WTC11 (cell line): ENCODE measurements at regions not wholly inside any gene's neighbourhood (a gene's known extent, or its start where the extent isn't known, plus 50 kb on each side); places are given as distances from the start of the nearest gene placed in this dataset.

ENCODE experiments used
- ATAC-seq: fragments of 200-7000 bp; cut with Tn5 transposase; 2 replicates; pipeline ENCODE4 v1.10.0; 2021; ENCODE audit warnings: mild to moderate bottlenecking, moderate library complexity
- CTCF ChIA-PET: fragments of 300-600 bp; sonication (Branson Sonifier 250); formaldehyde crosslinking; loops from one replicate; lab custom pipeline; 2021; ENCODE audit warnings: antibody characterized with exemption; lab: Charles Lee
- POLR2A ChIA-PET: fragments of 350-600 bp; sonication (Branson Sonifier 250); formaldehyde crosslinking; loops from one replicate; lab custom pipeline; 2021; ENCODE audit warnings: antibody characterized with exemption; lab: Charles Lee
- DNase-seq: peaks from one replicate; pipeline ENCODE4 v3.0.0; 2021; ENCODE audit warnings: low spot score
- H3K27ac Mint-ChIP-seq: 2 replicates; pipeline ENCODE4 v1.8.0; 2021; ENCODE audit warnings: mixed read lengths
- H3K27me3 Mint-ChIP-seq: 2 replicates; pipeline ENCODE4 v1.8.0; 2021; ENCODE audit warnings: low read depth, mild to moderate bottlenecking, moderate library complexity, mixed read lengths
- H3K36me3 Mint-ChIP-seq: 2 replicates; pipeline ENCODE4 v1.8.0; 2021; ENCODE audit warnings: mixed read lengths
- H3K4me1 Mint-ChIP-seq: 2 replicates; pipeline ENCODE4 v1.8.0; 2022; ENCODE audit warnings: mixed read lengths
- H3K4me3 Mint-ChIP-seq: 2 replicates; pipeline ENCODE4 v1.8.0; 2021; ENCODE audit warnings: mild to moderate bottlenecking, moderate library complexity, mixed read lengths
- H3K9me3 Mint-ChIP-seq: 2 replicates; pipeline ENCODE4 v1.8.0; 2021; ENCODE audit warnings: mixed read lengths
- CREB1 ChIP-seq: sonication (generic); formaldehyde crosslinking; IDR thresholded peaks from 2 replicates; pipeline ENCODE4 v1.8.0; 2023; ENCODE audit warnings: mild to moderate bottlenecking, missing genetic modification reagents
- ETV6 ChIP-seq: sonication (generic); formaldehyde crosslinking; IDR thresholded peaks from 2 replicates; pipeline ENCODE4 v1.8.1; 2022; ENCODE audit warnings: mild to moderate bottlenecking, missing genetic modification reagents
- GTF2I ChIP-seq: fragments of 250-450 bp; sonication (Bioruptor Pico); conservative IDR thresholded peaks from 2 replicates; pipeline ENCODE4 v1.4.0; 2021; ENCODE audit warnings: mild to moderate bottlenecking
- NR1H2 ChIP-seq: sonication (generic); formaldehyde crosslinking; IDR thresholded peaks from 2 replicates; pipeline ENCODE4 v1.9.0; 2021; ENCODE audit warnings: mild to moderate bottlenecking, moderate library complexity, missing genetic modification reagents
- OVOL2 ChIP-seq: fragments of 250-450 bp; sonication (Bioruptor Pico); IDR thresholded peaks from 2 replicates; pipeline ENCODE4 v1.9.0; 2021; ENCODE audit warnings: mild to moderate bottlenecking, borderline replicate concordance
- PRRX2 ChIP-seq: fragments of 250-450 bp; sonication (Bioruptor Pico); IDR thresholded peaks from 2 replicates; pipeline ENCODE4 v1.8.0; 2021; ENCODE audit warnings: mild to moderate bottlenecking
- RELA ChIP-seq: sonication (generic); formaldehyde crosslinking; IDR thresholded peaks from 2 replicates; pipeline ENCODE4 v1.8.1; 2022; ENCODE audit warnings: missing genetic modification reagents, mild to moderate bottlenecking, borderline replicate concordance
- SMAD4 ChIP-seq: sonication (generic); formaldehyde crosslinking; IDR thresholded peaks from 2 replicates; pipeline ENCODE4 v1.8.0; 2022; ENCODE audit warnings: mild to moderate bottlenecking, missing genetic modification reagents
- TP53 ChIP-seq: sonication (generic); formaldehyde crosslinking; IDR thresholded peaks from 2 replicates; pipeline ENCODE4 v1.8.1; 2023; ENCODE audit warnings: mild to moderate bottlenecking, missing genetic modification reagents
- ZNF121 ChIP-seq: sonication (generic); formaldehyde crosslinking; IDR thresholded peaks from 2 replicates; pipeline ENCODE4 v1.8.0; 2023; ENCODE audit warnings: missing genetic modification reagents
- ZNF423 ChIP-seq: fragments of 250-450 bp; sonication (Bioruptor Pico); IDR thresholded peaks from 2 replicates; pipeline ENCODE4 v2.1.2; 2022; ENCODE audit warnings: mild to moderate bottlenecking, moderate library complexity
- TF ChIP-seq, protein P1 (sequence below): sonication (generic); formaldehyde crosslinking; IDR thresholded peaks from 2 replicates; pipeline ENCODE4 v1.8.0; 2022; ENCODE audit warnings: missing genetic modification reagents
- TF ChIP-seq, protein P2 (sequence below): sonication (generic); formaldehyde crosslinking; IDR thresholded peaks from 2 replicates; pipeline ENCODE4 v1.8.0; 2023; ENCODE audit warnings: missing genetic modification reagents
- TF ChIP-seq, protein P3 (sequence below): sonication (generic); formaldehyde crosslinking; IDR thresholded peaks from 2 replicates; pipeline ENCODE4 v1.8.1; 2022; ENCODE audit warnings: missing genetic modification reagents, borderline replicate concordance
- TF ChIP-seq, protein P4 (sequence below): sonication (generic); formaldehyde crosslinking; IDR thresholded peaks from 2 replicates; pipeline ENCODE4 v1.8.0; 2022; ENCODE audit warnings: mild to moderate bottlenecking, missing genetic modification reagents
- TF ChIP-seq, protein P5 (sequence below): fragments of 250-450 bp; sonication (Bioruptor Pico); IDR thresholded peaks from 2 replicates; pipeline ENCODE4 v1.9.0; 2021; ENCODE audit warnings: mild to moderate bottlenecking
- TF ChIP-seq, protein P6 (sequence below): sonication (generic); formaldehyde crosslinking; IDR thresholded peaks from 2 replicates; pipeline ENCODE4 v1.8.1; 2022; ENCODE audit warnings: mild to moderate bottlenecking, moderate library complexity, missing genetic modification reagents
- TF ChIP-seq, protein P7 (sequence below): sonication (generic); formaldehyde crosslinking; IDR thresholded peaks from 2 replicates; pipeline ENCODE4 v1.8.0; 2023; ENCODE audit warnings: mild to moderate bottlenecking, missing genetic modification reagents

DNA sequence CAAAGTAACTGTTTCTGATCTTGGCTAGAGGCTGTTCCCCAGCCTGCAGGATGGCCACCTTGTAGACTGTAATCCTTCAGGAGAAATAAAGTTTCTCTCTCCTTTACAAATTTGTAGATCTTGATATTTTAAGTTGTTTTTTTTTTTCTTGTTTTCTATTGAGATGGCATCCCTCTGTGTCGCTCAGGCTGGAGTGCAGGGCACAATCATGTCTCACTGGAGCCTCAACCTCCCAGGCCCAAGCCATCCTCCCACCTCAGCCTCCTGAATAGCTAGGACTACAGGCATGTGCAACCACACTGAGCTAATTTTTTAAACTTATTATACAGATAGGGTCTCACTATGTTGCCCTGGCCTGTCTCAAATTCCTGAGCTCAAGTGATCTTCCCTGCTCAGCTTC lies 389.8 kb upstream of the LRRC4C start:
- TF ChIP-seq GTF2I (CRISPR knock-in tag) (no peak), RELA (CRISPR knock-in tag) (no peak), TP53 (CRISPR knock-in tag) (no peak), ETV6 (CRISPR knock-in tag) (no peak), ZNF423 (no peak), CREB1 (no peak), NR1H2 (CRISPR knock-in tag) (no peak), PRRX2 (CRISPR knock-in tag) (no peak), OVOL2 (no peak), ZNF121 (no peak), SMAD4 (CRISPR knock-in tag) (no peak)
- TF ChIP-seq, protein P1, sequence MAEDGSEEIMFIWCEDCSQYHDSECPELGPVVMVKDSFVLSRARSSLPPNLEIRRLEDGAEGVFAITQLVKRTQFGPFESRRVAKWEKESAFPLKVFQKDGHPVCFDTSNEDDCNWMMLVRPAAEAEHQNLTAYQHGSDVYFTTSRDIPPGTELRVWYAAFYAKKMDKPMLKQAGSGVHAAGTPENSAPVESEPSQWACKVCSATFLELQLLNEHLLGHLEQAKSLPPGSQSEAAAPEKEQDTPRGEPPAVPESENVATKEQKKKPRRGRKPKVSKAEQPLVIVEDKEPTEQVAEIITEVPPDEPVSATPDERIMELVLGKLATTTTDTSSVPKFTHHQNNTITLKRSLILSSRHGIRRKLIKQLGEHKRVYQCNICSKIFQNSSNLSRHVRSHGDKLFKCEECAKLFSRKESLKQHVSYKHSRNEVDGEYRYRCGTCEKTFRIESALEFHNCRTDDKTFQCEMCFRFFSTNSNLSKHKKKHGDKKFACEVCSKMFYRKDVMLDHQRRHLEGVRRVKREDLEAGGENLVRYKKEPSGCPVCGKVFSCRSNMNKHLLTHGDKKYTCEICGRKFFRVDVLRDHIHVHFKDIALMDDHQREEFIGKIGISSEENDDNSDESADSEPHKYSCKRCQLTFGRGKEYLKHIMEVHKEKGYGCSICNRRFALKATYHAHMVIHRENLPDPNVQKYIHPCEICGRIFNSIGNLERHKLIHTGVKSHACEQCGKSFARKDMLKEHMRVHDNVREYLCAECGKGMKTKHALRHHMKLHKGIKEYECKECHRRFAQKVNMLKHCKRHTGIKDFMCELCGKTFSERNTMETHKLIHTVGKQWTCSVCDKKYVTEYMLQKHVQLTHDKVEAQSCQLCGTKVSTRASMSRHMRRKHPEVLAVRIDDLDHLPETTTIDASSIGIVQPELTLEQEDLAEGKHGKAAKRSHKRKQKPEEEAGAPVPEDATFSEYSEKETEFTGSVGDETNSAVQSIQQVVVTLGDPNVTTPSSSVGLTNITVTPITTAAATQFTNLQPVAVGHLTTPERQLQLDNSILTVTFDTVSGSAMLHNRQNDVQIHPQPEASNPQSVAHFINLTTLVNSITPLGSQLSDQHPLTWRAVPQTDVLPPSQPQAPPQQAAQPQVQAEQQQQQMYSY = no peak
- TF ChIP-seq, protein P2, sequence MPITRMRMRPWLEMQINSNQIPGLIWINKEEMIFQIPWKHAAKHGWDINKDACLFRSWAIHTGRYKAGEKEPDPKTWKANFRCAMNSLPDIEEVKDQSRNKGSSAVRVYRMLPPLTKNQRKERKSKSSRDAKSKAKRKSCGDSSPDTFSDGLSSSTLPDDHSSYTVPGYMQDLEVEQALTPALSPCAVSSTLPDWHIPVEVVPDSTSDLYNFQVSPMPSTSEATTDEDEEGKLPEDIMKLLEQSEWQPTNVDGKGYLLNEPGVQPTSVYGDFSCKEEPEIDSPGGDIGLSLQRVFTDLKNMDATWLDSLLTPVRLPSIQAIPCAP (CRISPR knock-in tag) = no peak
- TF ChIP-seq, protein P3, sequence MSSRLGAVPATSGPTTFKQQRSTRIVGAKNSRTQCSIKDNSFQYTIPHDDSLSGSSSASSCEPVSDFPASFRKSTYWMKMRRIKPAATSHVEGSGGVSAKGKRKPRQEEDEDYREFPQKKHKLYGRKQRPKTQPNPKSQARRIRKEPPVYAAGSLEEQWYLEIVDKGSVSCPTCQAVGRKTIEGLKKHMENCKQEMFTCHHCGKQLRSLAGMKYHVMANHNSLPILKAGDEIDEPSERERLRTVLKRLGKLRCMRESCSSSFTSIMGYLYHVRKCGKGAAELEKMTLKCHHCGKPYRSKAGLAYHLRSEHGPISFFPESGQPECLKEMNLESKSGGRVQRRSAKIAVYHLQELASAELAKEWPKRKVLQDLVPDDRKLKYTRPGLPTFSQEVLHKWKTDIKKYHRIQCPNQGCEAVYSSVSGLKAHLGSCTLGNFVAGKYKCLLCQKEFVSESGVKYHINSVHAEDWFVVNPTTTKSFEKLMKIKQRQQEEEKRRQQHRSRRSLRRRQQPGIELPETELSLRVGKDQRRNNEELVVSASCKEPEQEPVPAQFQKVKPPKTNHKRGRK (CRISPR knock-in tag) = no peak
- TF ChIP-seq, protein P4, sequence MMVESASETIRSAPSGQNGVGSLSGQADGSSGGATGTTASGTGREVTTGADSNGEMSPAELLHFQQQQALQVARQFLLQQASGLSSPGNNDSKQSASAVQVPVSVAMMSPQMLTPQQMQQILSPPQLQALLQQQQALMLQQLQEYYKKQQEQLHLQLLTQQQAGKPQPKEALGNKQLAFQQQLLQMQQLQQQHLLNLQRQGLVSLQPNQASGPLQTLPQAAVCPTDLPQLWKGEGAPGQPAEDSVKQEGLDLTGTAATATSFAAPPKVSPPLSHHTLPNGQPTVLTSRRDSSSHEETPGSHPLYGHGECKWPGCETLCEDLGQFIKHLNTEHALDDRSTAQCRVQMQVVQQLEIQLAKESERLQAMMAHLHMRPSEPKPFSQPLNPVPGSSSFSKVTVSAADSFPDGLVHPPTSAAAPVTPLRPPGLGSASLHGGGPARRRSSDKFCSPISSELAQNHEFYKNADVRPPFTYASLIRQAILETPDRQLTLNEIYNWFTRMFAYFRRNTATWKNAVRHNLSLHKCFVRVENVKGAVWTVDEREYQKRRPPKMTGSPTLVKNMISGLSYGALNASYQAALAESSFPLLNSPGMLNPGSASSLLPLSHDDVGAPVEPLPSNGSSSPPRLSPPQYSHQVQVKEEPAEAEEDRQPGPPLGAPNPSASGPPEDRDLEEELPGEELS (CRISPR knock-in tag) = no peak
- TF ChIP-seq, protein P5, sequence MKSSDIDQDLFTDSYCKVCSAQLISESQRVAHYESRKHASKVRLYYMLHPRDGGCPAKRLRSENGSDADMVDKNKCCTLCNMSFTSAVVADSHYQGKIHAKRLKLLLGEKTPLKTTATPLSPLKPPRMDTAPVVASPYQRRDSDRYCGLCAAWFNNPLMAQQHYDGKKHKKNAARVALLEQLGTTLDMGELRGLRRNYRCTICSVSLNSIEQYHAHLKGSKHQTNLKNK = no peak
- TF ChIP-seq, protein P6, sequence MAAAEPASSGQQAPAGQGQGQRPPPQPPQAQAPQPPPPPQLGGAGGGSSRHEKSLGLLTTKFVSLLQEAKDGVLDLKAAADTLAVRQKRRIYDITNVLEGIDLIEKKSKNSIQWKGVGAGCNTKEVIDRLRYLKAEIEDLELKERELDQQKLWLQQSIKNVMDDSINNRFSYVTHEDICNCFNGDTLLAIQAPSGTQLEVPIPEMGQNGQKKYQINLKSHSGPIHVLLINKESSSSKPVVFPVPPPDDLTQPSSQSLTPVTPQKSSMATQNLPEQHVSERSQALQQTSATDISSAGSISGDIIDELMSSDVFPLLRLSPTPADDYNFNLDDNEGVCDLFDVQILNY (CRISPR knock-in tag) = no peak
- TF ChIP-seq, protein P7, sequence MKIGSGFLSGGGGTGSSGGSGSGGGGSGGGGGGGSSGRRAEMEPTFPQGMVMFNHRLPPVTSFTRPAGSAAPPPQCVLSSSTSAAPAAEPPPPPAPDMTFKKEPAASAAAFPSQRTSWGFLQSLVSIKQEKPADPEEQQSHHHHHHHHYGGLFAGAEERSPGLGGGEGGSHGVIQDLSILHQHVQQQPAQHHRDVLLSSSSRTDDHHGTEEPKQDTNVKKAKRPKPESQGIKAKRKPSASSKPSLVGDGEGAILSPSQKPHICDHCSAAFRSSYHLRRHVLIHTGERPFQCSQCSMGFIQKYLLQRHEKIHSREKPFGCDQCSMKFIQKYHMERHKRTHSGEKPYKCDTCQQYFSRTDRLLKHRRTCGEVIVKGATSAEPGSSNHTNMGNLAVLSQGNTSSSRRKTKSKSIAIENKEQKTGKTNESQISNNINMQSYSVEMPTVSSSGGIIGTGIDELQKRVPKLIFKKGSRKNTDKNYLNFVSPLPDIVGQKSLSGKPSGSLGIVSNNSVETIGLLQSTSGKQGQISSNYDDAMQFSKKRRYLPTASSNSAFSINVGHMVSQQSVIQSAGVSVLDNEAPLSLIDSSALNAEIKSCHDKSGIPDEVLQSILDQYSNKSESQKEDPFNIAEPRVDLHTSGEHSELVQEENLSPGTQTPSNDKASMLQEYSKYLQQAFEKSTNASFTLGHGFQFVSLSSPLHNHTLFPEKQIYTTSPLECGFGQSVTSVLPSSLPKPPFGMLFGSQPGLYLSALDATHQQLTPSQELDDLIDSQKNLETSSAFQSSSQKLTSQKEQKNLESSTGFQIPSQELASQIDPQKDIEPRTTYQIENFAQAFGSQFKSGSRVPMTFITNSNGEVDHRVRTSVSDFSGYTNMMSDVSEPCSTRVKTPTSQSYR (CRISPR knock-in tag) = no peak
- Mint-ChIP-seq H3K27ac (no peak overlapping the region), H3K4me1 (peaks cover 12% of the 10 kb centered on the region), H3K9me3 (no peaks in the 10 kb centered on the region; the same call in 1 of the 2 replicates), H3K36me3 (no peaks in the 10 kb centered on the region), H3K27me3 (no peaks in the 10 kb centered on the region), H3K4me3 (no peak overlapping the region)
- ATAC-seq (no peak), DNase-seq (no peak)
- POLR2A ChIA-PET = no interaction called here
- CTCF ChIA-PET = no interaction called here
